Endothelial cell (in vitro differentiated cells): ENCODE measurements at regions not wholly inside any gene's neighbourhood (a gene's known extent, or its start where the extent isn't known, plus 50 kb on each side); places are given as distances from the start of the nearest gene placed in this dataset.

Experiments used
- DNase-seq: peaks from one replicate; pipeline ENCODE4 v3.0.0; 2021; ENCODE audit warnings: low spot score
- H3K27ac Mint-ChIP-seq: one replicate; pipeline ENCODE4 v1.8.0; 2021; ENCODE audit warnings: mixed read lengths, inconsistent platforms; ENCODE audit not compliant: unreplicated experiment
- H3K27me3 Mint-ChIP-seq: one replicate; pipeline ENCODE4 v1.8.0; 2021; ENCODE audit warnings: mild to moderate bottlenecking, moderate library complexity, mixed read lengths, inconsistent platforms; ENCODE audit not compliant: unreplicated experiment
- H3K36me3 Mint-ChIP-seq: one replicate; pipeline ENCODE4 v1.8.0; 2021; ENCODE audit warnings: mild to moderate bottlenecking, low read depth, mixed read lengths, inconsistent platforms; ENCODE audit not compliant: unreplicated experiment
- H3K4me1 Mint-ChIP-seq: one replicate; pipeline ENCODE4 v1.8.0; 2021; ENCODE audit warnings: mild to moderate bottlenecking, mixed read lengths, inconsistent platforms; ENCODE audit not compliant: unreplicated experiment
- H3K4me3 Mint-ChIP-seq: one replicate; pipeline ENCODE4 v1.8.0; 2021; ENCODE audit warnings: mild to moderate bottlenecking, mixed read lengths, inconsistent platforms; ENCODE audit not compliant: unreplicated experiment
- H3K9me3 Mint-ChIP-seq: one replicate; pipeline ENCODE4 v1.8.0; 2021; ENCODE audit warnings: mixed read lengths, inconsistent platforms; ENCODE audit not compliant: unreplicated experiment
- TF ChIP-seq, protein P1 (sequence below): fragments of 200-600 bp; sonication (generic); IDR thresholded peaks from one replicate; pipeline ENCODE4 v1.5.0; 2021; ENCODE audit warnings: antibody characterized with exemption; ENCODE audit not compliant: unreplicated experiment

DNA sequence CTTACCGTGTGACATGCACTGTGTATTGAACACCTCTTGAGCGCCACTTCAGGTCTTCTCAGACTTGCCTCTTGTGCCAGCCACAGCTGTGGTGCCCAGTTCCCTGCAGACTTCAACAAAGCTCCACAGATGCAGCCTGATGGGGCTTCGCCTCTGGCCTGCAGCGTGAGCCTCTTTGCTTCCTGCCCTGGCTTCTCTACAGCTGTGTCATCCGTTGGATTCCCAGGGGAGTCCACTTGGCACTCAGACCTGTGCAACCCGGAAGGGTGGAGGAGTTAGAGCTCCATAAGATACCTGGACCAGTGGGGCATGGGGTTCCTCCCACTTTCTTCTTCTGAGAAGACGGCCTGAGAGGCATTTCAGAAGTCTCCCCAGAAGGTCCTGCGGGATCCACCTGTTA, 57.7 kb upstream of the BNIP2 start:
- Mint-ChIP-seq H3K4me1 (no peaks in the 10 kb centered on the region), H3K9me3 (no peaks in the 10 kb centered on the region), H3K27me3 (peaks cover 1% of the 10 kb centered on the region), H3K4me3 (no peak overlapping the region), H3K36me3 (peaks cover 6% of the 10 kb centered on the region), H3K27ac (no peak overlapping the region)
- no peak for DNase-seq
- TF ChIP-seq, protein P1, sequence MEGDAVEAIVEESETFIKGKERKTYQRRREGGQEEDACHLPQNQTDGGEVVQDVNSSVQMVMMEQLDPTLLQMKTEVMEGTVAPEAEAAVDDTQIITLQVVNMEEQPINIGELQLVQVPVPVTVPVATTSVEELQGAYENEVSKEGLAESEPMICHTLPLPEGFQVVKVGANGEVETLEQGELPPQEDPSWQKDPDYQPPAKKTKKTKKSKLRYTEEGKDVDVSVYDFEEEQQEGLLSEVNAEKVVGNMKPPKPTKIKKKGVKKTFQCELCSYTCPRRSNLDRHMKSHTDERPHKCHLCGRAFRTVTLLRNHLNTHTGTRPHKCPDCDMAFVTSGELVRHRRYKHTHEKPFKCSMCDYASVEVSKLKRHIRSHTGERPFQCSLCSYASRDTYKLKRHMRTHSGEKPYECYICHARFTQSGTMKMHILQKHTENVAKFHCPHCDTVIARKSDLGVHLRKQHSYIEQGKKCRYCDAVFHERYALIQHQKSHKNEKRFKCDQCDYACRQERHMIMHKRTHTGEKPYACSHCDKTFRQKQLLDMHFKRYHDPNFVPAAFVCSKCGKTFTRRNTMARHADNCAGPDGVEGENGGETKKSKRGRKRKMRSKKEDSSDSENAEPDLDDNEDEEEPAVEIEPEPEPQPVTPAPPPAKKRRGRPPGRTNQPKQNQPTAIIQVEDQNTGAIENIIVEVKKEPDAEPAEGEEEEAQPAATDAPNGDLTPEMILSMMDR = no peak

GRCh38 chr15:59741274-59741906, 52.3 kb upstream of the BNIP2 start:
- Mint-ChIP-seq H3K4me1 (no peaks in the 10 kb centered on the region), H3K27me3 (no peaks in the 10 kb centered on the region), H3K4me3 (no peak overlapping the region), H3K27ac (no peak overlapping the region), H3K9me3 (no peaks in the 10 kb centered on the region), H3K36me3 (peaks cover 6% of the 10 kb centered on the region)
- TF ChIP-seq, protein P1 = no peak
- peak; percentile 25 for DNase-seq

- H3K4me1 Mint-ChIP-seq = no peaks in the 10 kb centered on the region
- TF ChIP-seq, protein P1 = no peak
- H3K9me3 Mint-ChIP-seq = no peaks in the 10 kb centered on the region
- no peak overlapping the region for H3K4me3 Mint-ChIP-seq
- no peak for DNase-seq
- H3K27me3 Mint-ChIP-seq = no peaks in the 10 kb centered on the region
- peaks cover 6% of the 10 kb centered on the region for H3K36me3 Mint-ChIP-seq
- H3K27ac Mint-ChIP-seq = no peak overlapping the region
Measured at GRCh38 chr15:59739557-59740186, 50.6 kb upstream of the BNIP2 start.
